Spleen (tissue), 11 donors: ENCODE measurements at regions not wholly inside any gene's neighbourhood (a gene's known extent, or its start where the extent isn't known, plus 50 kb on each side); places are given as distances from the start of the nearest gene placed in this dataset.

Source experiments
- DNase-seq: peaks from one replicate; pipeline ENCODE4 v3.0.0-alpha.2; 2020
- H3K27ac ChIP-seq, 8 donors: fragments of 200-600 bp; sonication (generic) in 7 of 8; 1 replicate in 4 of 8; 2 replicates in 4 of 8; pipeline versions ENCODE4 v1.5.0 to v1.8.0; 2016 to 2021; ENCODE audit warnings: inconsistent platforms in 4 of 8, mild to moderate bottlenecking in 4 of 8, moderate library complexity in 1 of 8
- H3K27me3 ChIP-seq, 7 donors: fragments of 200-600 bp; sonication (generic) in 6 of 7; replicated peaks in 1 of 7; 1 replicate in 4 of 7; 2 replicates in 3 of 7; pipeline versions ENCODE4 v1.5.0 to v1.8.0; 2016 to 2021; ENCODE audit warnings: inconsistent platforms in 3 of 7, mild to moderate bottlenecking in 1 of 7
- H3K36me3 ChIP-seq, 6 donors: fragments of 200-600 bp; sonication (generic) in 5 of 6; 1 replicate in 4 of 6; 2 replicates in 2 of 6; pipeline versions ENCODE4 v1.5.0 to v1.8.0; 2016 to 2021; ENCODE audit warnings: inconsistent platforms in 2 of 6
- H3K4me1 ChIP-seq, 6 donors: fragments of 200-600 bp; sonication (generic) in 5 of 6; 1 replicate in 3 of 6; 2 replicates in 3 of 6; pipeline versions ENCODE4 v1.5.0 to v1.8.0; 2016 to 2021; ENCODE audit warnings: inconsistent platforms in 3 of 6
- H3K4me3 ChIP-seq, 8 donors: fragments of 200-600 bp; sonication (generic) in 7 of 8; 1 replicate in 4 of 8; 2 replicates in 4 of 8; pipeline versions ENCODE4 v1.5.0 to v1.8.0; 2016 to 2021; ENCODE audit warnings: inconsistent platforms in 4 of 8, mild to moderate bottlenecking in 4 of 8, moderate library complexity in 2 of 8
- H3K9me3 ChIP-seq, 8 donors: fragments of 200-600 bp; sonication (generic) in 7 of 8; 1 replicate in 4 of 8; 2 replicates in 4 of 8; pipeline versions ENCODE4 v1.5.0 to v1.8.0; 2016 to 2021; ENCODE audit warnings: inconsistent platforms in 4 of 8
- CTCF ChIP-seq, 11 experiments: fragments of 200-600 bp in 7 of 11; fragments of 450-650 bp in 4 of 11; sonication (generic) in 4 of 11; IDR thresholded peaks in 8 of 11; conservative IDR thresholded peaks in 3 of 11; 1 replicate in 7 of 11; 2 replicates in 4 of 11; pipeline versions ENCODE4 v1.4.0 to v1.8.0; 2016 to 2021; ENCODE audit warnings: antibody characterized with exemption in 11 of 11, inconsistent platforms in 4 of 11, mild to moderate bottlenecking in 1 of 11
- POLR2A ChIP-seq, 3 donors: fragments of 450-650 bp; IDR thresholded peaks; one replicate each; pipeline ENCODE4 v1.5.1; 2017; ENCODE audit warnings: antibody characterized with exemption in 3 of 3, mild to moderate bottlenecking in 1 of 3
- POLR2AphosphoS5 ChIP-seq, 3 donors: sonication (generic); formaldehyde crosslinking; IDR thresholded peaks; one replicate each; pipeline ENCODE4 v1.5.1; 2017; ENCODE audit warnings: antibody characterized with exemption in 3 of 3
- WGBS, 5 donors: extraction: QIAGEN DNeasy Blood & Tissue Kit in 3 of 5; methylation state at CpG; one replicate each; pipeline versions ENCODE4 v1.1.5 to v1.1.7; 2013 to 2018; 5-methylcytosine and 5-hydroxymethylcytosine counted together
- intact Hi-C: fragments of 100-400 bp; cut with DNase I; formaldehyde crosslinking; loops from one replicate; pipeline ENCODE4 v1.15.0; 2023; ENCODE audit warnings: low total_unique reads
- donor health status: healthy with polysubstance abuse.
- donor health status: DM: no; HTN: no; CAD: no; lungs with moderate emphysema.
- donor health status: DM: no; HTN: no; CAD: no.
- donor health status: Bipolar disorder and iron deficiency.
- donor health status: healthy.
- donor health status: DM: no; HTN: no; CAD: no.
- donor health status: DM: yes; HTN: yes; CAD: no.

- Histone ChIP-seq H3K4me3 (no peak overlapping the region), H3K27me3 (peaks cover 0 to 77% (median 21%) of the 10 kb centered on the region in 7 donors), H3K4me1 (no peaks in the 10 kb centered on the region), H3K9me3 (no peaks in the 10 kb centered on the region), H3K27ac (no peak overlapping the region), H3K36me3 (no peaks in the 10 kb centered on the region)
- no peak for TF ChIP-seq POLR2AphosphoS5 (IDR thresholded peaks at IDR 0.05)
- TF ChIP-seq POLR2A (IDR thresholded peaks at IDR 0.05), result no peak
- TF ChIP-seq CTCF (IDR thresholded peaks at IDR 0.05 in 8 of 11, conservative IDR thresholded peaks at IDR 0.05 in 3 of 11), result no peak
- DNase-seq, result no peak
- intact Hi-C loops, result no loop called here
- 40 to 48% (median 46%) methylated on average over 12 of the region's 12 CpGs for WGBS, 5 donors
Measured at GRCh38 chr5:73370640-73371583, 77.7 kb downstream of the FOXD1 start.

- Histone ChIP-seq H3K36me3 (no peaks in the 10 kb centered on the region), H3K27ac (no peak overlapping the region), H3K4me3 (no peak overlapping the region), H3K9me3 (no peaks in the 10 kb centered on the region), H3K4me1 (no peaks in the 10 kb centered on the region), H3K27me3 (peaks cover 0 to 70% (median 21%) of the 10 kb centered on the region in 7 donors)
- WGBS, 5 donors, result 73 to 91% (median 83%) methylated on average over 5 of the region's 5 CpGs
- intact Hi-C loops, result no loop called here
- no peak for DNase-seq
- TF ChIP-seq CTCF (IDR thresholded peaks at IDR 0.05 in 8 of 11, conservative IDR thresholded peaks at IDR 0.05 in 3 of 11), result no peak
Measured at GRCh38 chr5:73370095-73370494, 78.5 kb downstream of the FOXD1 start.

- H3K4me3 ChIP-seq, result no peak overlapping the region
- peaks cover 0 to 62% (median 21%) of the 10 kb centered on the region in 7 donors for H3K27me3 ChIP-seq
- H3K4me1 ChIP-seq, result no peaks in the 10 kb centered on the region
- TF ChIP-seq CTCF (IDR thresholded peaks at IDR 0.05 in 8 of 11, conservative IDR thresholded peaks at IDR 0.05 in 3 of 11) (no peak), POLR2AphosphoS5 (IDR thresholded peaks at IDR 0.05) (no peak), POLR2A (IDR thresholded peaks at IDR 0.05) (no peak)
- WGBS, 5 donors, result 85 to 93% (median 86%) methylated on average over 5 of the region's 5 CpGs
- intact Hi-C loops, result no loop called here
- no peak overlapping the region for H3K27ac ChIP-seq
- no peaks in the 10 kb centered on the region for H3K36me3 ChIP-seq
- no peak for DNase-seq
- H3K9me3 ChIP-seq, result no peaks in the 10 kb centered on the region
Measured at GRCh38 chr5:73369278-73369677, 79.3 kb downstream of the FOXD1 start.

- H3K4me1 ChIP-seq, result no peaks in the 10 kb centered on the region
- no peaks in the 10 kb centered on the region for H3K36me3 ChIP-seq
- WGBS, 5 donors, result 69 to 86% (median 80%) methylated on average over 2 of the region's 2 CpGs
- intact Hi-C loops, result no loop called here
- H3K27me3 ChIP-seq, result peaks cover 0 to 55% (median 13%) of the 10 kb centered on the region in 7 donors
- H3K4me3 ChIP-seq, result no peak overlapping the region
- no peak for DNase-seq
- no peak overlapping the region for H3K27ac ChIP-seq
- H3K9me3 ChIP-seq, result no peaks in the 10 kb centered on the region
- TF ChIP-seq CTCF (IDR thresholded peaks at IDR 0.05 in 8 of 11, conservative IDR thresholded peaks at IDR 0.05 in 3 of 11) (no peak), POLR2AphosphoS5 (IDR thresholded peaks at IDR 0.05) (no peak), POLR2A (IDR thresholded peaks at IDR 0.05) (no peak)
Measured at GRCh38 chr5:73367650-73368049, 80.9 kb downstream of the FOXD1 start.
